K562 (cell line): ENCODE measurements at regions not wholly inside any gene's neighbourhood (a gene's known extent, or its start where the extent isn't known, plus 50 kb on each side); places are given as distances from the start of the nearest gene placed in this dataset.

ENCODE experiments used
- ATAC-seq: fragments of 200-7000 bp; cut with Tn5 transposase; 3 replicates; pipeline ENCODE4 v1.9.1; 2020; ENCODE audit warnings: moderate library complexity
- BruUV-seq: library from RNA; stranded (reverse); fragments of 400-500 nt; replicated peaks from 2 replicates; lab custom pipeline; 2021; lab: Mats Ljungman, UMichigan
- CTCF ChIA-PET: fragments of 300-600 bp; formaldehyde crosslinking; extraction: SDS; loops from one replicate; lab custom pipeline; 2021; ENCODE audit warnings: low intra/inter-chr PET ratio; lab: Yijun Ruan, JAX
- POLR2A ChIA-PET: fragments of 300-600, 350-650 bp; sonication (Branson Sonifier 250); formaldehyde crosslinking; extraction: SDS; loops from one replicate; lab custom pipeline; 2021; ENCODE audit warnings: antibody characterized with exemption, inconsistent platforms; lab: Yijun Ruan, JAX
- DNase-seq, 4 experiments: peaks; one replicate each; pipeline versions ENCODE4 v3.0.0 to v3.0.0-alpha.2; 2011 to 2018; ENCODE audit warnings: low spot score in 3 of 4, mixed read lengths in 3 of 4; ENCODE audit errors: extremely low read depth in 1 of 4
- FAIRE-seq: peaks from 2 replicates; lab custom pipeline; 2011; peaks lifted over from hg19 to GRCh38; lab: Jason Lieb, UNC
- H2AFZ ChIP-seq: 2 replicates; pipeline ENCODE4 v1.6.0; 2011; ENCODE audit warnings: low read depth, low read length, control low read depth, inconsistent platforms
- H3K27ac ChIP-seq: fragments of 200-600 bp; 3 replicates; pipeline ENCODE4 v1.8.0; 2011; ENCODE audit warnings: low read depth, mild to moderate bottlenecking, control low read depth, inconsistent platforms, low read length, moderate library complexity, mixed read lengths; ENCODE audit errors: extremely low read depth
- H3K27me3 ChIP-seq, 2 experiments: fragments of 300-600 bp in 1 of 2; 2 replicates in 1 of 2; 3 replicates in 1 of 2; pipeline versions ENCODE4 v1.6.0 to v1.8.0; 2011; ENCODE audit warnings: inconsistent platforms in 2 of 2, low read length in 2 of 2, mild to moderate bottlenecking in 1 of 2, mixed read lengths in 1 of 2, moderate library complexity in 1 of 2; ENCODE audit not compliant: control insufficient read depth in 2 of 2, insufficient read depth in 2 of 2
- H3K36me3 ChIP-seq: fragments of 300-600 bp; 3 replicates; pipeline ENCODE4 v1.8.0; 2011; ENCODE audit warnings: mild to moderate bottlenecking, low read length, inconsistent platforms; ENCODE audit not compliant: control insufficient read depth, insufficient read depth
- H3K4me1 ChIP-seq, 2 experiments: fragments of 200-600 bp in 1 of 2; replicated peaks in 1 of 2; 2 replicates in 1 of 2; 3 replicates in 1 of 2; pipeline versions ENCODE4 v1.5.1 to v1.8.0; 2011; ENCODE audit warnings: inconsistent platforms in 2 of 2, low read length in 2 of 2, mild to moderate bottlenecking in 1 of 2, mixed read lengths in 1 of 2, moderate library complexity in 1 of 2; ENCODE audit not compliant: control insufficient read depth in 2 of 2, insufficient read depth in 2 of 2
- H3K4me2 ChIP-seq: 2 replicates; pipeline ENCODE4 v1.6.1; 2011; ENCODE audit warnings: low read length, control low read depth, inconsistent platforms, mixed read lengths; ENCODE audit not compliant: insufficient read depth
- H3K4me3 ChIP-seq: fragments of 200-600 bp; sonication (generic), shearing (Covaris generic); 2 replicates; pipeline ENCODE4 v1.5.1; 2016; ENCODE audit warnings: control low read depth, inconsistent platforms
- H3K79me2 ChIP-seq: fragments of 200-600 bp; 3 replicates; pipeline ENCODE4 v1.8.0; 2011; ENCODE audit warnings: low read length, inconsistent platforms; ENCODE audit not compliant: control insufficient read depth, insufficient read depth
- H3K9ac ChIP-seq, 2 experiments: 2 replicates each; pipeline versions ENCODE4 v1.6.0 to v1.6.1; 2011; ENCODE audit warnings: low read depth in 2 of 2, low read length in 2 of 2, control low read depth in 1 of 2, inconsistent platforms in 1 of 2, mild to moderate bottlenecking in 1 of 2, mixed read lengths in 1 of 2; ENCODE audit not compliant: insufficient read depth in 1 of 2
- H3K9me1 ChIP-seq: one replicate; pipeline ENCODE4 v1.6.0; 2011; ENCODE audit warnings: inconsistent platforms, mild to moderate bottlenecking, low read length, moderate library complexity; ENCODE audit not compliant: control insufficient read depth, insufficient read depth
- H3K9me3 ChIP-seq: replicated peaks from 2 replicates; pipeline ENCODE4 v1.5.1; 2011; ENCODE audit warnings: low read depth, low read length, inconsistent platforms; ENCODE audit not compliant: control insufficient read depth, insufficient read depth
- H4K20me1 ChIP-seq: replicated peaks from 2 replicates; pipeline ENCODE4 v1.6.1; 2011; ENCODE audit warnings: low read length, inconsistent platforms, mixed read lengths; ENCODE audit not compliant: control insufficient read depth, insufficient read depth
- CHCHD3 ChIP-seq: fragments of 250-450 bp; sonication (Bioruptor Pico); IDR thresholded peaks from 2 replicates; pipeline ENCODE4 v2.1.2; 2022; ENCODE audit warnings: mild to moderate bottlenecking
- CUX1 ChIP-seq: fragments of 200-800 bp; sonication (Bioruptor generic); IDR thresholded peaks from 2 replicates; pipeline ENCODE4 v1.6.1; 2016; ENCODE audit warnings: missing genetic modification characterization, missing compliant biosample characterization
- FOS ChIP-seq: IDR thresholded peaks from 3 replicates; pipeline ENCODE4 v1.6.1; 2011; ENCODE audit not compliant: insufficient read length; ENCODE audit errors: extremely low read depth
- HDAC2 ChIP-seq: fragments of 450-650 bp; IDR thresholded peaks from 2 replicates; pipeline ENCODE4 v1.6.1; 2016; ENCODE audit warnings: mild to moderate bottlenecking
- NR3C1 ChIP-seq: sonication (generic); formaldehyde crosslinking; IDR thresholded peaks from 2 replicates; pipeline ENCODE4 v1.8.1; 2022; ENCODE audit warnings: missing genetic modification reagents
- PTRF ChIP-seq: fragments of 450-650 bp; IDR thresholded peaks from 2 replicates; pipeline ENCODE4 v1.6.1; 2016; ENCODE audit warnings: mild to moderate bottlenecking, missing genetic modification characterization, missing compliant biosample characterization
- TFAM ChIP-seq: fragments of 250-450 bp; sonication (Bioruptor Pico); conservative IDR thresholded peaks from 2 replicates; pipeline ENCODE4 v1.5.0; 2021; ENCODE audit warnings: mild to moderate bottlenecking, moderate library complexity
- TFE3 ChIP-seq: fragments of 450-650 bp; formaldehyde crosslinking; IDR thresholded peaks from 2 replicates; pipeline ENCODE4 v1.4.0; 2020; ENCODE audit warnings: mild to moderate bottlenecking, mixed read lengths
- WGBS: fragments of 100-300 bp; shearing (Covaris generic); methylation state at CpG from one replicate; pipeline ENCODE4 v1.1.6; 2016; ENCODE audit warnings: low coverage, mixed read lengths; ENCODE audit not compliant: insufficient coverage; ENCODE audit errors: missing lambda C conversion rate; 5-methylcytosine and 5-hydroxymethylcytosine counted together
- in situ Hi-C: fragments of 300-500 bp; cut with MboI; formaldehyde crosslinking; loops from 4 replicates; pipeline ENCODE4 v1.15.0; 2018; ENCODE audit warnings: inconsistent platforms, mixed read lengths
- intact Hi-C: fragments of 100-400 bp; cut with micrococcal nuclease; formaldehyde crosslinking; loops from 2 replicates; pipeline ENCODE4 v1.14.2; 2022

GRCh38 chr17:53249036-53249435 lies 573.7 kb upstream of the KIF2B start:
- ChIA-PET POLR2A (no interaction called here), CTCF (no interaction called here)
- BruUV-seq, result no TSS peak
- Histone ChIP-seq H3K79me2 (no peaks in the 10 kb centered on the region), H3K4me2 (no peak overlapping the region), H3K27me3 (no peaks in the 10 kb centered on the region), H2AFZ (no peak overlapping the region), H3K9me3 (no peaks in the 10 kb centered on the region), H3K27ac (no peak overlapping the region), H3K4me1 (no peaks in the 10 kb centered on the region), H3K36me3 (no peaks in the 10 kb centered on the region), H3K9ac (no peak overlapping the region), H4K20me1 (no peaks in the 10 kb centered on the region), H3K4me3 (no peak overlapping the region), H3K9me1 (no peaks in the 10 kb centered on the region)
- ATAC-seq (no peak), DNase-seq (no peak), FAIRE-seq (no peak)
- intact Hi-C loops, result no loop called here
- TF ChIP-seq FOS (no peak), CHCHD3 (no peak), NR3C1 (CRISPR knock-in tag) (no peak), HDAC2 (no peak), CUX1 (CRISPR knock-in tag) (no peak), PTRF (tag) (no peak), TFAM (CRISPR knock-in tag) (no peak), TFE3 (CRISPR knock-in tag) (no peak)
- 5% methylated on average over 3 of the region's 3 CpGs for WGBS
- in situ Hi-C loops, result no loop called here
